RWPE2 (cell line): ENCODE measurements at regions not wholly inside any gene's neighbourhood (a gene's known extent, or its start where the extent isn't known, plus 50 kb on each side); places are given as distances from the start of the nearest gene placed in this dataset.

Source experiments
- ATAC-seq: fragments of 200-7000 bp; cut with Tn5 transposase; 3 replicates; pipeline ENCODE4 v1.9.1; 2021; ENCODE audit warnings: low read depth
- DNase-seq: peaks from one replicate; pipeline ENCODE4 v3.0.0-alpha.2; 2020; ENCODE audit warnings: low spot score
- H3K27ac ChIP-seq: fragments of 450-650 bp; 2 replicates; pipeline ENCODE4 v1.5.1; 2017; ENCODE audit warnings: mild to moderate bottlenecking; ENCODE audit not compliant: poor library complexity, severe bottlenecking
- H3K27me3 ChIP-seq: fragments of 250-450 bp; sonication (Bioruptor Pico); 2 replicates; pipeline ENCODE4 v1.5.1; 2021; ENCODE audit warnings: mild to moderate bottlenecking, moderate library complexity; ENCODE audit not compliant: insufficient read depth, poor library complexity, severe bottlenecking
- H3K36me3 ChIP-seq: fragments of 250-450 bp; sonication (Bioruptor Pico); 2 replicates; pipeline ENCODE4 v1.5.1; 2020; ENCODE audit warnings: low read depth, mild to moderate bottlenecking, moderate library complexity
- H3K4me1 ChIP-seq: fragments of 250-450 bp; sonication (Bioruptor Pico); 2 replicates; pipeline ENCODE4 v1.5.1; 2021; ENCODE audit warnings: mild to moderate bottlenecking, moderate library complexity; ENCODE audit not compliant: insufficient read depth, poor library complexity, severe bottlenecking
- H3K4me3 ChIP-seq: fragments of 250-450 bp; sonication (Bioruptor Pico); 2 replicates; pipeline ENCODE4 v1.5.1; 2021; ENCODE audit warnings: mild to moderate bottlenecking, moderate library complexity; ENCODE audit not compliant: severe bottlenecking
- H3K9me3 ChIP-seq: fragments of 250-450 bp; sonication (Bioruptor Pico); 2 replicates; pipeline ENCODE4 v1.5.1; 2021; ENCODE audit warnings: mild to moderate bottlenecking, moderate library complexity; ENCODE audit not compliant: severe bottlenecking
- CTCF ChIP-seq: fragments of 450-650 bp; IDR thresholded peaks from one replicate; pipeline ENCODE4 v1.5.1; 2017; ENCODE audit warnings: mild to moderate bottlenecking, moderate library complexity; ENCODE audit not compliant: poor library complexity, severe bottlenecking

- ATAC-seq (no peak), DNase-seq (no peak)
- no peak for TF ChIP-seq CTCF
Measured at GRCh38 chrX:20740443-20740842, 473.7 kb upstream of the RPS6KA3 start.

GRCh38 chrX:20739038-20739745 is 472.5 kb upstream of the RPS6KA3 start:
- H3K27me3 ChIP-seq, result no peaks in the 10 kb centered on the region
- DNase-seq, result no peak
- no peaks in the 10 kb centered on the region for H3K36me3 ChIP-seq
- no peaks in the 10 kb centered on the region for H3K9me3 ChIP-seq
- H3K4me1 ChIP-seq, result no peaks in the 10 kb centered on the region
- no peak for ATAC-seq
- no peak for TF ChIP-seq CTCF
- H3K27ac ChIP-seq, result no peak overlapping the region
- H3K4me3 ChIP-seq, result no peak overlapping the region

More at GRCh38 chrX:20740443-20740842, 473.7 kb upstream of the RPS6KA3 start:
- H3K4me1 ChIP-seq, result no peaks in the 10 kb centered on the region
- no peaks in the 10 kb centered on the region for H3K9me3 ChIP-seq
- H3K36me3 ChIP-seq, result no peaks in the 10 kb centered on the region
- no peaks in the 10 kb centered on the region for H3K27me3 ChIP-seq
- H3K4me3 ChIP-seq, result no peak overlapping the region
- H3K27ac ChIP-seq, result no peak overlapping the region

GRCh38 chrX:20729416-20729815 is 462.7 kb upstream of the RPS6KA3 start:
- Histone ChIP-seq H3K36me3 (no peaks in the 10 kb centered on the region), H3K9me3 (no peaks in the 10 kb centered on the region), H3K27ac (no peak overlapping the region), H3K27me3 (no peaks in the 10 kb centered on the region), H3K4me3 (no peak overlapping the region), H3K4me1 (no peaks in the 10 kb centered on the region)
- TF ChIP-seq CTCF, result no peak
- DNase-seq (no peak), ATAC-seq (no peak)

GRCh38 chrX:20727447-20727846 is 460.7 kb upstream of the RPS6KA3 start:
- H3K27ac ChIP-seq, result no peak overlapping the region
- no peaks in the 10 kb centered on the region for H3K27me3 ChIP-seq
- H3K4me3 ChIP-seq, result no peak overlapping the region
- H3K4me1 ChIP-seq, result no peaks in the 10 kb centered on the region
- DNase-seq (no peak), ATAC-seq (no peak)
- TF ChIP-seq CTCF, result no peak
- no peaks in the 10 kb centered on the region for H3K36me3 ChIP-seq
- H3K9me3 ChIP-seq, result no peaks in the 10 kb centered on the region

GRCh38 chrX:20720954-20721626 is 454.4 kb upstream of the RPS6KA3 start:
- Histone ChIP-seq H3K36me3 (no peaks in the 10 kb centered on the region), H3K4me3 (no peak overlapping the region), H3K4me1 (no peaks in the 10 kb centered on the region), H3K9me3 (no peaks in the 10 kb centered on the region), H3K27me3 (no peaks in the 10 kb centered on the region), H3K27ac (no peak overlapping the region)
- DNase-seq (no peak), ATAC-seq (no peak)
- TF ChIP-seq CTCF, result no peak
